Forelimb muscle (tissue), 1 donor: ENCODE measurements at regions not wholly inside any gene's neighbourhood (a gene's known extent, or its start where the extent isn't known, plus 50 kb on each side); places are given as distances from the start of the nearest gene placed in this dataset.
"Not testable (repeated sequence)": the region's sequence is repeated elsewhere in the genome, so short reads cannot be mapped to it uniquely, and the experiment has no call there.

ENCODE experiments used
- DNase-seq: peaks from one replicate; pipeline ENCODE4 v3.0.0-alpha.2; 2013; ENCODE audit warnings: low read depth

GRCh38 chr5:7289634-7290033, 106.3 kb upstream of the ADCY2 start:
- not testable (repeated sequence) for DNase-seq

DNA sequence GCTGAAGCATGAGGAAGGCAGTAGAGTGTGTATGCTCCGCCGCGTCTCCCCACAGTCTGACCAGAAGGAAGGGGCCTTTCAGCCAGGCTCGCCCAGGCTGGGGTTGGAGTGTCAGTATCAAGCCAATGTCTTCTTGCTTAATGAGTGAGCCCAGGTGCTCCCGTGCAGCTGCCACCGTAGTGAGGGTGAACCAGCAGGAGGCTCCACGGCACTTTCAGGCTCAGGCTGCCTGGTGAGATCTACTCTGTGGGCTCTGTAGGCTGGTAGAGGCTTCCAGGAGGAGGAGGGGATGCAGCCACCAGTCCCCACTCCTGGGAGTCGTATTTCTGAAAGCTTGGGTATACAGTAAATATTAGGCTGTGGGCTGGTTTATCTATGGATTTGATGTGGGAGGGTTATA, 98.1 kb upstream of the ADCY2 start:
- DNase-seq, result not testable (repeated sequence)

GRCh38 chr5:7299731-7300130, 96.2 kb upstream of the ADCY2 start:
- not testable (repeated sequence) for DNase-seq

DNA sequence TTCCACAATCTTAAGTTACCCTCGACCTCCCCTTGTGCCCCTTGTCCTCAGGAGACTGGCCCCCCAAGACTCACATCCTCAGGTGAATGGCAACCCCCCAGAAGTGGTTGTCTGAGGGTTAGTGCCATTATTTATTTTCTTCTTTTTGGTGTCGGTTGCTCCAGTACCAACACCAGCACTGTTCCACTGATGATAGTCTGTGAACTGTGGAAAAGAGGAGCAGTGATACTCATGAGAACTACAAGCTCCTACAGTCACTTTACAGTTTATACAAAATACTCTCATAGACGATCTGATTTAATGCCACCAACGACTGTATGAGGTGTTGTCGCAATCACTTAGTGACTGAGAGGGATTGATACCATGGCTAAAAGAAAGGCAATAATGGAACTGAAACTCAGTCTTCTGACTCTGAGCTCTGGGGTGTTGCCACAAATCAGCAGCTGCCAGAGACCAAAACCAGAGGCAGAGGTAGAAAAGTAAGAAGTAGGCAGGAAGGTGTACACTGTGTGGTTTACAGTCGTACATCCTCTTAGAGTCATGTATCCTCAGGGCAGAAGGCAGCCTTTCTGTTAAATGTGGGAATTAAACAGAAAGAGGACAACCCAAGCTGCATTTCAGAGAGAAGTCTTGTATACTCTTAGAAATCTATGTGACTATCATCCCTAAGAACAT, 90.8 kb upstream of the ADCY2 start:
- not testable (repeated sequence) for DNase-seq

DNA sequence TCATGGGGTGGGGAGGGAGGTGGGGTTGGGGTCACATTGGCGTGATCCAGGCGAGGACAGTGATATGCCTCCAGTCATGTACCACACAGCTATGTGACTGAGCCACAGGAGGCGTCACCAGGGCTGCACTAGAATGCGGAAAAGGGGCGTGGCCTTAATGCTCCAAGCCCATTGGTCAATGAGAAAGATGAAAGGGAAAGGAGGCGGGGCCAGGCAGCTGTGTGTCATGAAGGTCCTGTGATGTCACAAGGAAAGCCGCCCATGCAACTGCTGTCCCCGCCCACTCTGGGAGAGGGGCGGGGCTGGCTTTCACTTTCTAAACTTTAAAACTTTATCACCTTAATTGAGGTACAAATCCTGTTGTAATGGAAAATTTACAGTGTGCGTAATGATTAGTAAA, 89.4 kb upstream of the ADCY2 start:
- not testable (repeated sequence) for DNase-seq

GRCh38 chr5:7307709-7308108, 88.2 kb upstream of the ADCY2 start:
- DNase-seq, result not testable (repeated sequence)

- DNase-seq, result not testable (repeated sequence)
Measured at GRCh38 chr5:7309715-7310114, 86.2 kb upstream of the ADCY2 start.

DNA sequence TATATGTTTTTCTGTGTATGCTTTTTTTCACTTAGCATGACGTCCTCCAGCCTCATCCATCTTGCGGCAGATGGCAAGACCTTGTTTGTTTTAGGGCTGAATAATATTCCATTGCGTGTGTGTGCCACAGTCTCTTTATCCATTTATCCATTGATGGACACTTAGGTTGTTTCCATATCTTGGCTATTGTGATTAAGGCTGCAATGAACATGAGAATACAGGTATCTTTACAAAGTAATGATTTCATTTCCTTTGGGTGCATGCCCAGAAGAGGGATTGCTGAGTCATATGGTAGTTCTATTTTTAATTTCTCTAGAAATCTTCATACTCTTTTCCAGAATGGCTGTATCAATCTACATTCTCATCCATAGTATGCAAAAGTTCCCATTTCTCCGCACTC, 85.3 kb upstream of the ADCY2 start:
- DNase-seq, result not testable (repeated sequence)

DNA sequence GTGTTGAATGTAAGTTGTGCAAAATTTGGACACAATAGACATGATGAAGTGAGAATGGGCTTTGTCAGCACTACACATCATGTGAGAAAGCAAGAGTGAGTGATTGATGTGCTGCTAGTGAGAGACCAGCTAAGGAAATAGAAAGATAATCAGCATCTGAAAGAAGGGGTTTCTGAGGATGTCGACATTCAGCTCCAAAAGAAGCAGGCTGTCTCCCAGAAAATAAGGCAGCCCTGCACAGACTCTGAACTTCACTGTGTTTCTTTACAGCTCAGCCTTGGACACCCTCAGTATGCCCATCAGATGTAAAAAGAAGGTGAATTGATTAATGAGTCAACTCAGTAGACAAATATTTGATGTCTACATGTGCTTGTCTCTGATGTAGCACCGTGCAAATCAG, 80.8 kb upstream of the ADCY2 start:
- DNase-seq, result no peak

- no peak for DNase-seq
Measured at GRCh38 chr5:7317751-7318150, 78.2 kb upstream of the ADCY2 start.

- DNase-seq, result no peak
Measured at GRCh38 chr5:7320701-7321301, 75.1 kb upstream of the ADCY2 start.

DNA sequence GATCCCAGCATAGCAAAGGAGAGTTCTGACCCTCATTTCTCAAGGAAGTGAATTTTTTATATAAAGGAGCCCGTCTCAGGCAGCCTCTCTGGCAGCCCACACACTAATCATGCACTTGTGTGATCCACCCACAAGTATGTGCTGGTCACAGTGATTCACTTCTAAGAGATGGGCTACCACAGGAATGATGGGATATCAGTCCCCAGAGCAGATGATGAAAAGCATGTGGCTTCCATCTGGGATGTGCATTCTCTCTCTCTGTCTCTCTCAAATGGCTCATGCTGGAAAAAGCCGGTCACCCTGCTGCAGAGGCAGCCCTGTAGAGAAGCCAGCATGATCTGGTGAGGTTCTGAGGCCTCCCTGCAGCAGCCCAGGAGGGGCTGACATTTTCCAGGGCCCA, 74.2 kb upstream of the ADCY2 start:
- no peak for DNase-seq

DNA sequence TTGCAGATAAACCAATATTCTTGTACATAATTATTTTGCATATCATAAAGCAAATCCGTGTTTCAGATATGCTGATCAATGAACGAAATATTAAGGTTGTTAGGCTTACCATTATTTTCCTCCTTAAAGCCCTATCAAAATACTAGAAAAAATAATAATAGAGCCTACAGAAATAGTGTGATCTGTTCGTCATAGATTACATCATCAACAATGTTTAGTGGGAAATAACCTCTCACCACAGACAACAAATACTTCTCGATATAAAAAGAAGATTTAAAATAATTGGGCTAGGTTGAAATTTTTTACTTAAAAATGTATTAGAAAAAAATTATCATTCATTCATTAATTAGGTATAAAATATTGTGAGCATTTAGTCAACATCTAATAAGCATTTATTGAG, 71.0 kb upstream of the ADCY2 start:
- no peak for DNase-seq

DNA sequence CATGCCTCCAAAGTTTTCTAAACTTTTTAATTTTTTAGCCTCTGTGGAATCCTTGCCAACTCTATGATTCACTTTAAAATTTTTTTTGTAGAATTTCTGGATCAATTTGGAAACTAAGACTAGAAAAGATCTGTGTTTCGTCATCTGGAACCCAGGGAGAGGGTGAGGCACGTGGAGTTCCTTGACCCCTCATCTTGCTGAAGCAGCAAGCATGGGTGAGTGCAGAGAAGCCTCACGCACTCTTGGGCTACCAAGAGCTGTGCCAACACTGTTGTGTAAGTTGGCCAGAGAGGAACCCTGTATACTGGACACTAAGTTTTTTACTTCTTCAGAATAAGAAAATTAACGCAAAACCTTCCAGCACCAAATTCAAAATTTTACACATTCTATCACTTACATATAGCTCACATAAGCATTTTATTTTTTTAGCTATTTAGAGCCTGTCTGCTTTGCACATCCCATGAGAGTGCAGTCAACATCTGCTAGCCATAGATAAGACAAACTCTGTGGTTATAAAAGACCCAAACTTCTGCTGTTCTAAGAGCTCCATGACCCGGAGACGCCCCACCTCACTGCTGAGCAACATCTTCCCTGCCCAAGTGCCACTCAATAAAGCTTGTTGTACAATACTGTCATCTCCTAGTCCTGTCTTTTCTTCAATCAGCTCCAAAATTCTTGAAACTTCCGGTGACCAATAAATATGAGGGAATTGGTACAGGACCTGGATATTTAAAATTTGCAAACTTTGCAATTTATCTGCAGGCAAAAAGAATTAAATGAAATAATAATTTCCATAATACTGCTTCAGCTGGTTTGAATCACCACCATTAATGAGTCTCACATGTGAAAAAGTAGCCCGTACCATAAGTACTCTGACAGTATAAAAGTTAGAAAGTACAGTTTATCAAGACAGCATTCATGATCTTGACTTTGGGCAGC, 69.7 kb upstream of the ADCY2 start:
- DNase-seq, result no peak

- DNase-seq, result no peak
Measured at GRCh38 chr5:7329141-7329540, 66.8 kb upstream of the ADCY2 start.

DNA sequence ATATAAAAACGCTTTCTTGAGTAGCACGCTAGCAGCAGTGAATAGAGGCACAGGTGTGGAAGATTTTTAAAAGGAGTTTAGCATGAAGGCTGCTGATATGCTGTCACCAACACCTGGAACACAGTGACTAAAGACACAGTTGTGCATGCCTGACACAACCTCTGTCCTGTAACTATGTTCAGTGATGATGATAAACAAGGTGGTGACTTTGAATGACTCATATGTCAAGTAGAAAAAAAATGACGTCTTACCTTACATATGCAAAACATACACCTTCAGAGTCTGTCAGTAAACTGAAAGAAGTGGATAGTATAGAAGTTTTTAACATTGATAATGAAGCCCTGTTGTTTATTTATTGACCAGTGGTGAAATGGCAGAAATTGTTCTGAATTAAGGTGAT, 66.2 kb upstream of the ADCY2 start:
- DNase-seq, result no peak

- no peak for DNase-seq
Measured at GRCh38 chr5:7330256-7330655, 65.7 kb upstream of the ADCY2 start.

DNA sequence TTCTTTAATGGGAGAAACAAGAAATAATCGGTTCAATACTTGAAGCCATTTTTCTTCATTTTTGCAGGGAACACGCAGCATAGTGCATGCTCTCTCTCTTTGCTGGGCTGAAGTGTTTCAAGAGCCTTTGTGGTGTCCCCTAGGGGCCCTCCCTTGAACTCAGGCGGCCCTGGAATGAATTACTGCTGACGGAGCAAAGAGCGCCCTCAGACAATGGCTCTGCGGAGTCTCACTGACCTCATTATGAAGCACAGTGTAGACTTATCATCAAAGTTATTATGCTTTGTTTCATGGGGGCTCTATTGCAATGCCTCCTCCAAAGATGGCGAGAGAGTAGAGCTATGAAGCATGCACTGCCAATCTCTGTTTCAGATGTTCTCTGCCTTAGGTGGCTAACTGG, 64.8 kb upstream of the ADCY2 start:
- no peak for DNase-seq
